ENCODE measurements at regions not wholly inside any gene's neighbourhood (a gene's known extent, or its start where the extent isn't known, plus 50 kb on each side); places are given as distances from the start of the nearest gene placed in this dataset.

DNA sequence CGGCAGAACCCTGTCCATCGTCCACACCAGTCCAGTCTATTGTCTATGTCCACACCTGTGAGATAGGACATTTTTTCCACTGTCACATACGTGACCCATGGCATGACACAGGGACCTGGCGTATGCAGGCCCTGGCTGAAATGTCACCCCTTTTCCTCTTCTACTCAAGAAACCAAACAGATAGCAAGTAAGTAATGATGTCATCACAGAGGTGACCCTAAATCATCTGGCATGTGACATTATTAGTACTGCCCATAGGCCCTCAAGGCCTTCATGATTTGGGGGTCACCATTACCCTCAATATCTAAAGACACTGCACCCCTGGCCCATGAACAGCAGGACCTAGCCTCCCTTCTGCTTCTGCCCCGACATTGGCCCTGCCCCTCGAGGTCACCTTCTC is 88.3 kb downstream of the LHX2 start:
- H3K27me3 Mint-ChIP-seq, result peaks cover 27% of the 10 kb centered on the region
- no peaks in the 10 kb centered on the region for H3K4me1 Mint-ChIP-seq (ENCODE audit: low read depth)
- no peak overlapping the region for H3K4me3 Mint-ChIP-seq
- ChIA-PET CTCF (no interaction called here), POLR2A (no interaction called here)
- no peak overlapping the region for H3K27ac Mint-ChIP-seq
- ATAC-seq (no peak), DNase-seq (no peak)
- intact Hi-C loops (cut with micrococcal nuclease), result no loop called here
- no peaks in the 10 kb centered on the region for H3K36me3 Mint-ChIP-seq (ENCODE audit: low read depth)
- H3K9me3 Mint-ChIP-seq, result no peaks in the 10 kb centered on the region
- no peak for TF ChIP-seq CTCF (IDR thresholded peaks at IDR 0.05)

DNA sequence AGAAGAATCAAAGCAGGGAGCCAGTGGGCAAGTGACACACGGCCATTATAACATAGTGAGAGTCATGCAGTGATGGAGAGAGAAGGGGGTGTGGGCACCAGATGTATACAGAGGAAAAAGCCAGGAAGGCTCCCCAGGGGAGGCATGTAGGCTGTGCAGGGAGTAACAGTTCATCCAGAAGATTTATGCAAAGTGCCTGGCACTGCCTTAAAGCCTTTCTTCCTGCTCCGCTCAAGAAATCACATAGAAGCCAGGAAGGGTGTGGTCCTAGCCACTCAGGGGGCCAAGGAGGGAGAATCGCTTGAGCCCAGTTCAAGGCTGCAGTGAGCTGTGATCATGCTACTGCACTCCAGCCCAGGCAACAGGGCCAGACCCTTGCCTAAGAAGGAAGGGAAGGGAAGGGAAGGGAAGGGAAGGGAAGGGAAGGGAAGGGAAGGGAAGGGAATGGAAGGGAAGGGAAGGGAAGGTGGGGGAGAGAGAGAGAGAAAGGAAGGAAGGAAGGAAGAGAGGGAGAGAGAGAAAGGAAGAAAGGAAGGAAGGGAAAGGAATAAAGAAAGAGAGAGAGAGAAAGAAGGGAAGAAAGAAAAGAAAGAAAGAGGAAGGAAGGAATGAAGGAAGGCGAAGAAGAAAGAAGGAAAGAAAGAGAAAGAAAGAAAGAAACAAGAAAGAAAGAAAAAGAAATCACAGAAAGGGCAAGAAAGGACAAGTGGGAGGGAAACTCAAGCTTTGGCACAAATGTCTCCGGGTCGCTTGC is 89.8 kb downstream of the LHX2 start:
- ATAC-seq, result no peak
- Mint-ChIP-seq H3K4me1 (ENCODE audit: low read depth) (no peaks in the 10 kb centered on the region), H3K4me3 (no peak overlapping the region), H3K27ac (no peak overlapping the region), H3K9me3 (no peaks in the 10 kb centered on the region), H3K36me3 (ENCODE audit: low read depth) (no peaks in the 10 kb centered on the region), H3K27me3 (peaks cover 28% of the 10 kb centered on the region)
- ChIA-PET CTCF (no interaction called here), POLR2A (no interaction called here)
- intact Hi-C loops (cut with micrococcal nuclease), result no loop called here
- no peak for DNase-seq
- no peak for TF ChIP-seq CTCF (IDR thresholded peaks at IDR 0.05)

GRCh38 chr9:124101969-124102345 is 90.4 kb downstream of the LHX2 start:
- Mint-ChIP-seq H3K36me3 (ENCODE audit: low read depth) (no peaks in the 10 kb centered on the region), H3K4me1 (ENCODE audit: low read depth) (no peaks in the 10 kb centered on the region), H3K9me3 (no peaks in the 10 kb centered on the region), H3K27ac (no peak overlapping the region), H3K4me3 (no peak overlapping the region), H3K27me3 (peaks cover 28% of the 10 kb centered on the region)
- DNase-seq, result no peak
- intact Hi-C loops (cut with micrococcal nuclease), result no loop called here
- POLR2A ChIA-PET, result no interaction called here
- no peak for TF ChIP-seq CTCF (IDR thresholded peaks at IDR 0.05)
- CTCF ChIA-PET, result no interaction called here
- ATAC-seq, result no peak

GRCh38 chr9:124102363-124102762 is 90.8 kb downstream of the LHX2 start:
- ATAC-seq, result no peak
- Mint-ChIP-seq H3K36me3 (ENCODE audit: low read depth) (no peaks in the 10 kb centered on the region), H3K27me3 (peaks cover 25% of the 10 kb centered on the region), H3K27ac (no peak overlapping the region), H3K4me3 (no peak overlapping the region), H3K4me1 (ENCODE audit: low read depth) (no peaks in the 10 kb centered on the region), H3K9me3 (no peaks in the 10 kb centered on the region)
- no peak for DNase-seq
- TF ChIP-seq CTCF (IDR thresholded peaks at IDR 0.05), result no peak
- intact Hi-C loops (cut with micrococcal nuclease), result no loop called here
- CTCF ChIA-PET, result no interaction called here
- POLR2A ChIA-PET, result no interaction called here

GRCh38 chr9:124105266-124105665 is 93.7 kb downstream of the LHX2 start:
- no peak overlapping the region for H3K27ac Mint-ChIP-seq

More at GRCh38 chr9:124105266-124105665, 93.7 kb downstream of the LHX2 start:
- POLR2A ChIA-PET, result no interaction called here
- intact Hi-C loops (cut with micrococcal nuclease), result no loop called here
- Mint-ChIP-seq H3K36me3 (ENCODE audit: low read depth) (no peaks in the 10 kb centered on the region), H3K4me3 (no peak overlapping the region), H3K9me3 (peaks cover 2% of the 10 kb centered on the region), H3K4me1 (ENCODE audit: low read depth) (no peaks in the 10 kb centered on the region), H3K27me3 (peaks cover 13% of the 10 kb centered on the region)
- DNase-seq (no peak), ATAC-seq (no peak)
- TF ChIP-seq CTCF (IDR thresholded peaks at IDR 0.05), result no peak
- CTCF ChIA-PET, result no interaction called here

All from activated CD8-positive, alpha-beta T cell treated with anti-CD3 and anti-CD28 coated beads for 36 hours (primary cell).